Activated CD4-positive, alpha-beta T cell treated with anti-CD3 and anti-CD28 coated beads, Interleukin-2, amount 10 ng/mL, durations not matched to agents 7 days and 5 days (primary cell): ENCODE measurements at regions not wholly inside any gene's neighbourhood (a gene's known extent, or its start where the extent isn't known, plus 50 kb on each side); places are given as distances from the start of the nearest gene placed in this dataset.

Source experiments
- CTCF ChIA-PET: fragments of 350-600 bp; sonication (Branson Sonifier 250); formaldehyde crosslinking; loops from one replicate; lab custom pipeline; 2021; ENCODE audit warnings: antibody characterized with exemption; lab: Charles Lee
- POLR2A ChIA-PET: fragments of 350-600 bp; sonication (Branson Sonifier 250); formaldehyde crosslinking; loops from one replicate; lab custom pipeline; 2021; ENCODE audit warnings: antibody characterized with exemption; lab: Charles Lee
- DNase-seq: peaks from one replicate; pipeline ENCODE4 v3.0.0-alpha.2; 2020
- H3K27ac Mint-ChIP-seq: one replicate; pipeline ENCODE4 v1.8.0; 2021; ENCODE audit warnings: mild to moderate bottlenecking, moderate library complexity, mixed read lengths
- H3K27me3 Mint-ChIP-seq: one replicate; pipeline ENCODE4 v1.8.0; 2021; ENCODE audit warnings: mixed read lengths
- H3K36me3 Mint-ChIP-seq: one replicate; pipeline ENCODE4 v1.8.0; 2021; ENCODE audit warnings: low read depth, mixed read lengths
- H3K4me1 Mint-ChIP-seq: one replicate; pipeline ENCODE4 v1.8.0; 2021; ENCODE audit warnings: mixed read lengths
- H3K4me3 Mint-ChIP-seq: one replicate; pipeline ENCODE4 v1.8.0; 2021; ENCODE audit warnings: mild to moderate bottlenecking, moderate library complexity, mixed read lengths
- H3K9me3 Mint-ChIP-seq: one replicate; pipeline ENCODE4 v1.8.0; 2021; ENCODE audit warnings: mixed read lengths

DNA sequence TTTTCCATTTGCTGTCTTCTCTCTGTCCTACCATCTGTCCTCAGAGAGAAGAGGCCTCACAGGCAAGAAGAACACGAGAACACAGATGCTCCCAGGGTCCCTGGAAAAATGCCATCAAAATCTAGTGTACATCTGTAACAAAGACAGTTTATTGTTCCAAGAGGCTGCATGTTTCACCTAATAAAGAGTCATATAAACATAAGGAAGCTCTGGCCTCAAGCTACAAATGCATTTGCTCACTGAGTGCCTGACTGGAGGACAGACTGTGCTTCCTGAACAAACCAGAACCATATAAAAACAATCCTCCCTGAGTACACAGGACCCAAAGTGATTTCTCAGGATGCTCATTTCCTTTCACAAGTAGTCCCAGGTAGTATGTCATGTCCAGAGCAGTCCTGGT, 76.3 kb upstream of the SLC44A3 start:
- DNase-seq, result no peak
- POLR2A ChIA-PET, result no interaction called here
- Mint-ChIP-seq H3K27me3 (peaks cover 2% of the 10 kb centered on the region), H3K4me1 (peaks cover 2% of the 10 kb centered on the region), H3K27ac (no peak overlapping the region), H3K9me3 (no peaks in the 10 kb centered on the region), H3K36me3 (no peaks in the 10 kb centered on the region), H3K4me3 (no peak overlapping the region)
- CTCF ChIA-PET, result no interaction called here

DNA sequence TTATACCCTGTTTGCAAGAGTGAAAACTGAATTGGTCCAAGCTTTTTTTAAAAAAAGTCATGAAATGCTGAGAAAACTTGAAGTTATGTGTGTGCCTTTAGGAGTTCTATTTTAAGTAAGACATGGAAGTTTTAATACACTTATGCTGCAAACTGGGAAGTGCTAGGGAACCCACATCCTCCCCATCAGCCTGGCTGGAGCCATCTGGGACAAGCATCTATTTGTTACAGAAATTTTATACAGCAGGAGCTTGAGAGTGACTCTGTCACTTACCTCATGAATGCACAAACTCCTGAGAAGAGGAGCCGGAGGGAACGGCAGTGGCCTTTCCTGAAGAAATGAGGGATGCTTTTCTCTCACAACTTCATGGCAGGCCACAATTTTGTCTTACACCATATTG, 78.2 kb upstream of the SLC44A3 start:
- Mint-ChIP-seq H3K4me1 (peaks cover 4% of the 10 kb centered on the region), H3K9me3 (no peaks in the 10 kb centered on the region), H3K36me3 (no peaks in the 10 kb centered on the region), H3K4me3 (no peak overlapping the region), H3K27ac (no peak overlapping the region), H3K27me3 (peaks cover 4% of the 10 kb centered on the region)
- ChIA-PET POLR2A (no interaction called here), CTCF (no interaction called here)
- DNase-seq, result no peak

GRCh38 chr1:94741510-94741909, 78.6 kb upstream of the SLC44A3 start:
- H3K36me3 Mint-ChIP-seq, result no peaks in the 10 kb centered on the region

DNA sequence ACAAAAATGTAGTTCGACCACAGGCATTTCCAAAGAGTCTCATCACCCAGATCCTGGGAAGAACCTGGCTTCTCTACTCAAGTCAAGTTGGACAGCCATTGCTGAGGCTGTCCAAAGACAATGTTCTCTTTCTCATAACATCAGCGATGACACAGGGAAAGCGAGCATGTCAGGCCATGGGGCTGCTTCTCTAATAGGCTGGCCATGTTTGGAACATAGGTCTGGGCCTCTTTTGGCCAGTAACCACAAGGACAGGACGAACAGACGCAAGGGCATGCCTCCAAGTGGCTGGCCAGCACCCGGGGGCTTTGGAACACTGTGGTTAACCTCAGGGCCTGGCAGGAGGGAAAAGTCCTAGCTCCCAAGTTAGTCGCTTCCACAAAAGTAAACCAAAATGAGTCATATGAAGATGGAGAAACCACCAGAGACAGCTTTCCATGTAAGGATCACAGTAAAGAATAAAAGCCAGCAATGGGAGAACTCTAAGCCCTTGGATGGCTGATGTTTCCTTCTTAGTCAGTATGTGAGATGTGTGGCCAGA, 80.6 kb upstream of the SLC44A3 start:
- H3K36me3 Mint-ChIP-seq, result no peaks in the 10 kb centered on the region
- peaks cover 4% of the 10 kb centered on the region for H3K27me3 Mint-ChIP-seq
- H3K27ac Mint-ChIP-seq, result no peak overlapping the region
- ChIA-PET CTCF (no interaction called here), POLR2A (no interaction called here)
- no peak overlapping the region for H3K4me3 Mint-ChIP-seq
- no peaks in the 10 kb centered on the region for H3K9me3 Mint-ChIP-seq
- peaks cover 9% of the 10 kb centered on the region for H3K4me1 Mint-ChIP-seq
- DNase-seq, result no peak

More at GRCh38 chr1:94741510-94741909, 78.6 kb upstream of the SLC44A3 start:
- POLR2A ChIA-PET, result no interaction called here
- H3K4me3 Mint-ChIP-seq, result no peak overlapping the region
- CTCF ChIA-PET, result no interaction called here
- no peak overlapping the region for H3K27ac Mint-ChIP-seq
- peaks cover 4% of the 10 kb centered on the region for H3K4me1 Mint-ChIP-seq
- DNase-seq, result no peak
- H3K27me3 Mint-ChIP-seq, result peaks cover 4% of the 10 kb centered on the region
- H3K9me3 Mint-ChIP-seq, result no peaks in the 10 kb centered on the region

DNA sequence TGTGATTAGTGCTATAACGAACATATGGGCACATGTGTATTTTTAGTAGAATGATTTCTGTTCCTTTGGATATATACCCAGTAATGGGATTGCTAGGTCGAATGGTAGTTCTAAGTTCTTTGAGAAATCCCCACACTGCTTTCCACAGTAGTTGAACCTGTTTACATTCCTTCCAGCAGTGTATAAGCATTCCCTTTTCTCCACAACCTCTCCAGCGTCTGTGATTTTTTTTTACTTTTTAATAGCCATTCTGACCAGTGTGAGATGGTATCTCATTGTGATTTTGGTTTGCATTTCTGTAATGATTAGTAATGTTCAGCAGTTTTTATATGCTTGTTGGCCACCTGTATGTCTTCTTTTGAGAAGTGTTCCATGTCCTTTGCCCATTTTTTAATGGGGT, 81.8 kb upstream of the SLC44A3 start:
- Mint-ChIP-seq H3K9me3 (no peaks in the 10 kb centered on the region), H3K27ac (no peak overlapping the region), H3K36me3 (no peaks in the 10 kb centered on the region), H3K4me1 (peaks cover 9% of the 10 kb centered on the region), H3K27me3 (peaks cover 4% of the 10 kb centered on the region), H3K4me3 (no peak overlapping the region)
- DNase-seq, result no peak
- ChIA-PET POLR2A (no interaction called here), CTCF (no interaction called here)

GRCh38 chr1:94737124-94737998, 82.8 kb upstream of the SLC44A3 start:
- Mint-ChIP-seq H3K27me3 (peaks cover 6% of the 10 kb centered on the region), H3K36me3 (no peaks in the 10 kb centered on the region), H3K9me3 (no peaks in the 10 kb centered on the region), H3K27ac (no peak overlapping the region), H3K4me1 (peaks cover 9% of the 10 kb centered on the region), H3K4me3 (no peak overlapping the region)
- ChIA-PET CTCF (no interaction called here), POLR2A (no interaction called here)
- DNase-seq, result no peak

DNA sequence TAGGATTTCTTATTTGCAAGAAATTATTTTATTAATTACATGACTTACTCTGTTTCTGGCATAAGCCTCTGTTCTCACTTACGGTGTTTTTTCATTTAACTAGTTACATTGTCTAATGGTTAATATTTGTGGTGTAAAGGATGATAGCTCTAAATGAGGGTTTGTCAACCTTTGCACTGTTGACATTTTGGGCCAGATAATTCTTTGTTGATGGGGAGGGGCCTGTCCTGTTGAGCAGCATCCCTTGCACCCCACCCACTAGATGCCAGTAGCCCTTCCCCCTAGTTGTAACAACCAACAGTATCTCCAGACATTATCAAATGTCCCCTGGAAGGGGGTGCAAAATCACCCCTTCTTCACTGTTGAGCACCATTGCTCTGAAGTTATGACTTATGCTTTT, 83.6 kb upstream of the SLC44A3 start:
- CTCF ChIA-PET, result no interaction called here
- Mint-ChIP-seq H3K4me1 (peaks cover 7% of the 10 kb centered on the region), H3K4me3 (no peak overlapping the region), H3K27ac (no peak overlapping the region), H3K36me3 (no peaks in the 10 kb centered on the region), H3K27me3 (peaks cover 6% of the 10 kb centered on the region), H3K9me3 (no peaks in the 10 kb centered on the region)
- no peak for DNase-seq
- POLR2A ChIA-PET, result no interaction called here

DNA sequence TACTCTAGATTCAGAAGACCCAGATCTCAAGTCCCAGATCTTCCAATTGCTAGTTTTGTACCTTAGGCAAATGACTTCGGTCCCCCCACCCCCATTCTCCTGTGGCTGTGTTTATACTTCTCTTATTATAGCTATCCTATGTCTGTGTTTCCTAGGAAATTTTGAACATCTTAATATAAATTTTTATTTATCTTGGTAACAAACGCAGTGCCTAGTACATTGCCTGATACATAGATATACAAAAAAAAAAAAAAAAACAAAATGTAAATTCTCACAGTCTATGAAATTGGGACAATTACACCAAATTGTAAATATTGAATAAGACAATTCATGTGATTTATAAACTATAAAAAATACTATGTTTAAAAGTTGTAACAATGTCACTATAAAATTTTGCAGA, 84.1 kb upstream of the SLC44A3 start:
- POLR2A ChIA-PET, result no interaction called here

DNA sequence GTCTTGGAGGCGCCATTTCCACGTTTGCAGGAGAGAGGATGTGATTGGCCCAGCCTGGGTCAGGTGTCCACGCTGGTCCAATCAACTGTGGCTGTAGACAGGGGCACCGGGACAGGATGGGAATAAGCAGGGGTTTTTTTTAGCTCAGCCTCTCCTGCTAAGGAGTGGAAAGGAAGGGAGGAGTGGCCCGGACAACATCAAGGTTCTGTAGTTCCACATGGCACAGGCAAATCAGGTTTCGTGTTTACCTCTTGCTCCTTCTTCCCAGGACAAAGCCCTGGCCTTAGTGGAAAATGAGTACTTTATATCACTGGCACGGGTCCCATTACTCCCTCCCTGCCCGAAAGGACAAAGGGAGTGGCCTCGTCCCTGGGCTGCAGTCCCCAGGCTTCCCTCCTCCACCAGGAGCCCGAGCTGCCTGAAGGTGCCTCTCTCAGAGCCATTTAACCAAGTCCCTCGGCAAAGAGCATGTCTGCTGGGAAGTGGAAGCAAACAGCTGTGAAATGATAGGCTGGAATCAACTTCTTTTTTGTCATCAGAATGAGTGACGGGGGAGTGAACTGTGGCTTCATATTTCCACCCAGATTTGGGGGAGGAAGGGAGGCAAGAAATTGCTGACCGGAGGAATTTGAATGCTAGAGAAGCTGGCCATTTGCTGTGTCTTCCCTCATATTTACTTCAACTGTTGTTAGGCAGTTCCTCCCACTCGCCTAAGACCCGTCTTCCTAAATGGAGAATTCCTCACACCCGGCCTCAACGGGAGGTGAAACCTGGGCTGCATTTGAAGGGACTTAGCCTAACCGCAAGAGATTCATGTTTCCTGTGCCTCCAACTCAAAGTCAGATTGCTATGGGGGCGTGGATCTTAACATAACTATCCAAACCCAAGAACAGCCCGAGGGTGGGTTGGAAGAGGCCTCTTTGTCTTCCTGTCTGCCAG, 84.9 kb upstream of the SLC44A3 start:
- ChIA-PET CTCF (no interaction called here), POLR2A (no interaction called here)
- H3K4me3 Mint-ChIP-seq, result no peak overlapping the region
- H3K9me3 Mint-ChIP-seq, result no peaks in the 10 kb centered on the region
- H3K27ac Mint-ChIP-seq, result no peak overlapping the region
- peaks cover 7% of the 10 kb centered on the region for H3K4me1 Mint-ChIP-seq
- DNase-seq, result no peak
- no peaks in the 10 kb centered on the region for H3K36me3 Mint-ChIP-seq
- peaks cover 6% of the 10 kb centered on the region for H3K27me3 Mint-ChIP-seq

More for the DNA sequence above, 84.1 kb upstream of the SLC44A3 start:
- CTCF ChIA-PET, result no interaction called here
- Mint-ChIP-seq H3K4me1 (peaks cover 7% of the 10 kb centered on the region), H3K27me3 (peaks cover 6% of the 10 kb centered on the region), H3K36me3 (no peaks in the 10 kb centered on the region), H3K27ac (no peak overlapping the region), H3K9me3 (no peaks in the 10 kb centered on the region), H3K4me3 (no peak overlapping the region)
- no peak for DNase-seq

DNA sequence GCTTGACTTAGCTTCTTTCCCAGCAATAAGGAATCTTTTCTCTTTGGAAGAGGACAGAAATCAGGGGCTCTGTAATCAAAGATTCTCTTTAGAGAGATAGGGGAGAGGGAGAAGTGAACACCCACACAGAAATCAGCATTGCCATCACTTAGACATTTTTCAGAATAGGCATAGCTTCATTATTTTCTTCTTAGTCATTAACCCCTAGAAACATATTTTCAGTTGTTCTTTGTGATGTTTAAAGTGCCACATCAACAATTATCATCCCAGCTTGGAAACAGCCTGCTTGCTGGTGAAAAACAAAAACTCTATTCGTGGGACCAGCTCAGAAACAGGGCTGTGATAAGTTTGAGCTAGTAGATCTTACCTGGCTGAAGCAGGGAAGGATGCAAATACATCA, 88.3 kb upstream of the SLC44A3 start:
- no peak for DNase-seq
- H3K27me3 Mint-ChIP-seq, result peaks cover 4% of the 10 kb centered on the region
- peaks cover 6% of the 10 kb centered on the region for H3K4me1 Mint-ChIP-seq
- no peaks in the 10 kb centered on the region for H3K9me3 Mint-ChIP-seq
- no peak overlapping the region for H3K27ac Mint-ChIP-seq
- ChIA-PET POLR2A (no interaction called here), CTCF (no interaction called here)
- no peaks in the 10 kb centered on the region for H3K36me3 Mint-ChIP-seq
- H3K4me3 Mint-ChIP-seq, result no peak overlapping the region

- ChIA-PET POLR2A (no interaction called here), CTCF (interaction anchor here (0.7 kb wide), 1 partner anchor 153 kb away, joined by 3 read pairs; no protein-coding TSS in a partner anchor)
- no peak overlapping the region for H3K27ac Mint-ChIP-seq
Measured at GRCh38 chr1:94730450-94730849, 89.7 kb upstream of the SLC44A3 start.

DNA sequence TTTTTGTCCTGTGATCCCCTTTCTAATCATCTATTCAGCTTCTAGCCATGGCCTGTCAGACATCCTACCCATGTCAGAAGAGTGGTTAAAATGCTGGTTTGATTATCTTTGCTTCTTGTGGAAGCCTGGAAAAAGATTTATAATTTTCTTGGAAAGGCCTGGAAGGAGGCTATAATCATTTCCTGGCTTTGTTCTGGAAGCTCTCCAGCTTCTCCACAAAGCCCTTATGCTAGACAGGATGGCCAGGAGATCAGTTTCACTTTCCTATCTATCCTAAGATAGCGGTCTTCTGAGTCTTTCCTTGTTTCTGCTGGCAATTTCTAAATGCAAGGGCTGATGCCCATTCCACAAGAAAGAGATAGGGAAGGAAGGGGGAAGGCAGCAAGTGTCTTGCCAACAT, 90.9 kb upstream of the SLC44A3 start:
- Mint-ChIP-seq H3K27ac (no peak overlapping the region), H3K36me3 (no peaks in the 10 kb centered on the region), H3K4me3 (no peak overlapping the region), H3K4me1 (no peaks in the 10 kb centered on the region), H3K9me3 (no peaks in the 10 kb centered on the region), H3K27me3 (peaks cover 4% of the 10 kb centered on the region)
- ChIA-PET POLR2A (no interaction called here), CTCF (no interaction called here)
- DNase-seq, result no peak

More at GRCh38 chr1:94730450-94730849, 89.7 kb upstream of the SLC44A3 start:
- H3K27me3 Mint-ChIP-seq, result peaks cover 4% of the 10 kb centered on the region
- H3K4me3 Mint-ChIP-seq, result no peak overlapping the region
- H3K9me3 Mint-ChIP-seq, result no peaks in the 10 kb centered on the region
- no peak for DNase-seq
- peaks cover under 1% of the 10 kb centered on the region for H3K4me1 Mint-ChIP-seq
- no peaks in the 10 kb centered on the region for H3K36me3 Mint-ChIP-seq
